ENCODE measurements at regions not wholly inside any gene's neighbourhood (a gene's known extent, or its start where the extent isn't known, plus 50 kb on each side); places are given as distances from the start of the nearest gene placed in this dataset.

GRCh38 chr17:71080937-71081336 is 911.6 kb downstream of the KCNJ2 start:
- intact Hi-C loops (cut with micrococcal nuclease), result no loop called here
- Histone ChIP-seq H3K79me2 (ENCODE audit: control insufficient read depth, insufficient read depth, low read length) (no peaks in the 10 kb centered on the region), H3K9ac (replicated peaks; ENCODE audit: extremely low read depth, insufficient read depth, low read length) (no peak overlapping the region), H3K27me3 (ENCODE audit: control insufficient read depth in 2 of 2, insufficient read depth in 2 of 2, low read length in 2 of 2) (no peaks in the 10 kb centered on the region), H4K20me1 (replicated peaks; ENCODE audit: control insufficient read depth, extremely low read depth, insufficient read depth, low read length) (no peaks in the 10 kb centered on the region), H3K4me1 (ENCODE audit: control insufficient read depth, extremely low read depth, insufficient read depth, low read length) (no peaks in the 10 kb centered on the region), H3K9me1 (replicated peaks; ENCODE audit: control insufficient read depth, extremely low read depth, insufficient read depth, low read length) (no peaks in the 10 kb centered on the region), H3K27ac (ENCODE audit: insufficient read depth, low read depth, low read length) (no peak overlapping the region), H3K36me3 (ENCODE audit: control insufficient read depth in 2 of 2, extremely low read depth in 1 of 2, insufficient read depth in 2 of 2, low read length in 2 of 2) (no peaks in the 10 kb centered on the region), H3K9me3 (replicated peaks; ENCODE audit: control insufficient read depth, insufficient read depth, low read length) (peaks cover 7% of the 10 kb centered on the region), H3K4me2 (ENCODE audit: insufficient read depth, low read length) (no peak overlapping the region), H3K4me3 (replicated peaks in 1 of 3; ENCODE audit: insufficient read depth in 1 of 3, low read depth in 1 of 3, low read length in 3 of 3) (no peak overlapping the region), H2AFZ (ENCODE audit: low read depth, low read length) (no peak overlapping the region)
- no peak for TF ChIP-seq FOS (IDR thresholded peaks at IDR 0.05; ENCODE audit: borderline replicate concordance, insufficient read depth, low read length)
- no peak for TF ChIP-seq MYC (IDR thresholded peaks at IDR 0.05; ENCODE audit: low read depth, low read length)
- TF ChIP-seq POLR2AphosphoS5 (IDR thresholded peaks at IDR 0.05; ENCODE audit: insufficient read depth, low read depth, low read length), result no peak
- no peak for TF ChIP-seq POLR2A (IDR thresholded peaks at IDR 0.05; ENCODE audit: low read depth, low read length)
- TF ChIP-seq EZH2 (IDR thresholded peaks at IDR 0.05; ENCODE audit: borderline replicate concordance, low read depth, low read length, severe bottlenecking), result no peak
- TF ChIP-seq MAX (IDR thresholded peaks at IDR 0.05; ENCODE audit: insufficient read depth, insufficient read length), result no peak
- no peak for TF ChIP-seq GATA2 (IDR thresholded peaks at IDR 0.05; ENCODE audit: insufficient read depth, insufficient read length, low read depth, low read length)
- no peak for TF ChIP-seq JUN (IDR thresholded peaks at IDR 0.05; ENCODE audit: borderline replicate concordance, insufficient read depth, insufficient read length, low read depth)
- no peak for TF ChIP-seq CTCF (IDR thresholded peaks at IDR 0.05; ENCODE audit: extremely low read depth in 1 of 2, insufficient read depth in 1 of 2, low read depth in 1 of 2, low read length in 2 of 2)
- POLR2A ChIA-PET, result no interaction called here
- FAIRE-seq, result no peak
- dilution Hi-C loops (cut with MboI; ENCODE audit: extremely low pct_ligation_motif_present, low sequenced_read_pairs), result no loop called here
- BruUV-seq (replicated peaks), result no TSS peak
- CTCF ChIA-PET, result no interaction called here
- DNase-seq (ENCODE audit: low read depth, low spot score), result no peak

All from endothelial cell of umbilical vein (primary cell).